GM23338 (cell line): ENCODE measurements at regions not wholly inside any gene's neighbourhood (a gene's known extent, or its start where the extent isn't known, plus 50 kb on each side); places are given as distances from the start of the nearest gene placed in this dataset.

Experiments used
- ATAC-seq: fragments of 200-7000 bp; cut with Tn5 transposase; 3 replicates; pipeline ENCODE4 v1.9.1; 2020
- DNase-seq: peaks from one replicate; pipeline ENCODE4 v3.0.0-alpha.2; 2015; ENCODE audit warnings: low spot score
- H2AFZ ChIP-seq: fragments of 200-600 bp; sonication (generic); 2 replicates; pipeline ENCODE4 v1.8.0; 2016; ENCODE audit warnings: antibody characterized with exemption, mild to moderate bottlenecking, moderate library complexity
- H3F3A ChIP-seq: fragments of 200-600 bp; sonication (generic); replicated peaks from 2 replicates; pipeline ENCODE4 v1.8.0; 2017; ENCODE audit warnings: antibody characterized with exemption, mixed run types, low read depth
- H3K27ac ChIP-seq: fragments of 200-600 bp; sonication (generic); 2 replicates; pipeline ENCODE4 v1.6.1; 2016; ENCODE audit warnings: low read depth
- H3K27me3 ChIP-seq: fragments of 200-600 bp; sonication (generic); 2 replicates; pipeline ENCODE4 v1.8.0; 2016; ENCODE audit warnings: mild to moderate bottlenecking, mixed run types, moderate library complexity; ENCODE audit not compliant: insufficient read depth
- H3K36me3 ChIP-seq: fragments of 200-600 bp; sonication (generic); 2 replicates; pipeline ENCODE4 v1.8.0; 2016; ENCODE audit warnings: mild to moderate bottlenecking; ENCODE audit not compliant: insufficient read depth
- H3K4me1 ChIP-seq: fragments of 200-600 bp; sonication (generic); 2 replicates; pipeline ENCODE4 v1.8.0; 2016; ENCODE audit warnings: mild to moderate bottlenecking, moderate library complexity; ENCODE audit not compliant: insufficient read depth
- H3K4me2 ChIP-seq: fragments of 200-600 bp; sonication (generic); 2 replicates; pipeline ENCODE4 v1.7.1; 2017; ENCODE audit warnings: mixed run types
- H3K4me3 ChIP-seq: fragments of 200-600 bp; sonication (generic); 2 replicates; pipeline ENCODE4 v1.6.1; 2016; ENCODE audit warnings: mixed run types
- H3K79me2 ChIP-seq: fragments of 200-600 bp; sonication (generic); replicated peaks from 2 replicates; pipeline ENCODE4 v1.8.0; 2017; ENCODE audit warnings: mild to moderate bottlenecking; ENCODE audit not compliant: insufficient read depth
- H3K9me2 ChIP-seq: fragments of 200-600 bp; sonication (generic); 2 replicates; pipeline ENCODE4 v1.8.0; 2017; ENCODE audit not compliant: insufficient read depth
- H4K20me1 ChIP-seq: fragments of 200-600 bp; sonication (generic); replicated peaks from 2 replicates; pipeline ENCODE4 v1.8.0; 2017; ENCODE audit warnings: mild to moderate bottlenecking; ENCODE audit not compliant: insufficient read depth
- H3K27ac Mint-ChIP-seq: 2 replicates; pipeline ENCODE4 v1.8.0; 2020; ENCODE audit warnings: inconsistent platforms, mild to moderate bottlenecking, moderate library complexity, mixed read lengths
- H3K27me3 Mint-ChIP-seq: 3 replicates; pipeline ENCODE4 v1.8.0; 2022; ENCODE audit warnings: low read depth, mild to moderate bottlenecking, moderate library complexity, mixed read lengths, inconsistent platforms; ENCODE audit not compliant: insufficient read depth, poor library complexity
- H3K36me3 Mint-ChIP-seq: 3 replicates; pipeline ENCODE4 v1.8.0; 2021; ENCODE audit warnings: low read depth, mild to moderate bottlenecking, inconsistent platforms, moderate library complexity, mixed read lengths
- H3K4me1 Mint-ChIP-seq: 3 replicates; pipeline ENCODE4 v1.8.0; 2020; ENCODE audit warnings: mild to moderate bottlenecking, inconsistent platforms, mixed read lengths
- H3K4me3 Mint-ChIP-seq: 3 replicates; pipeline ENCODE4 v1.8.0; 2021; ENCODE audit warnings: moderate library complexity, mild to moderate bottlenecking, inconsistent platforms, mixed read lengths
- H3K9me3 Mint-ChIP-seq: 3 replicates; pipeline ENCODE4 v1.8.0; 2020; ENCODE audit warnings: moderate library complexity, mild to moderate bottlenecking, inconsistent platforms, mixed read lengths
- CREB1 ChIP-seq: fragments of 250-450 bp; sonication (Bioruptor Pico); IDR thresholded peaks from 2 replicates; pipeline ENCODE4 v1.5.0; 2020; ENCODE audit warnings: low read depth, mild to moderate bottlenecking, moderate library complexity
- EZH2 ChIP-seq: fragments of 200-600 bp; sonication (generic); IDR thresholded peaks from one replicate; pipeline ENCODE4 v1.8.0; 2017; ENCODE audit warnings: antibody characterized with exemption, mild to moderate bottlenecking, low read depth; ENCODE audit not compliant: unreplicated experiment
- EZH2phosphoT487 ChIP-seq: fragments of 200-600 bp; sonication (generic); IDR thresholded peaks from one replicate; pipeline ENCODE4 v1.8.1; 2018; ENCODE audit warnings: antibody characterized with exemption; ENCODE audit not compliant: unreplicated experiment
- JUNB ChIP-seq: IDR thresholded peaks from one replicate; pipeline ENCODE4 v1.6.1; 2016; ENCODE audit warnings: antibody characterized with exemption; ENCODE audit not compliant: unreplicated experiment
- NANOG ChIP-seq: IDR thresholded peaks from 2 replicates; pipeline ENCODE4 v1.6.1; 2016; ENCODE audit warnings: antibody characterized with exemption, borderline replicate concordance
- POLR2AphosphoS5 ChIP-seq: IDR thresholded peaks from 2 replicates; pipeline ENCODE4 v1.6.1; 2016; ENCODE audit warnings: antibody characterized with exemption, low read depth
- STAT1 ChIP-seq: IDR thresholded peaks from one replicate; pipeline ENCODE4 v1.6.1; 2016; ENCODE audit warnings: antibody characterized with exemption; ENCODE audit not compliant: unreplicated experiment
- ZNF114 ChIP-seq: fragments of 250-450 bp; sonication (Bioruptor Pico); IDR thresholded peaks from 2 replicates; pipeline ENCODE4 v1.5.0; 2020; ENCODE audit warnings: mild to moderate bottlenecking, moderate library complexity
- ZNF331 ChIP-seq: fragments of 250-450 bp; sonication (Bioruptor Pico); IDR thresholded peaks from 2 replicates; pipeline ENCODE4 v1.5.0; 2020; ENCODE audit warnings: low read depth, mild to moderate bottlenecking, moderate library complexity
- TF ChIP-seq, protein P1 (sequence below): IDR thresholded peaks from one replicate; pipeline ENCODE4 v1.6.1; 2018; ENCODE audit warnings: antibody characterized with exemption; ENCODE audit not compliant: unreplicated experiment
- TF ChIP-seq, protein P2 (sequence below): IDR thresholded peaks from 2 replicates; pipeline ENCODE4 v1.6.1; 2016; ENCODE audit warnings: antibody characterized with exemption
- TF ChIP-seq, protein P3 (sequence below): fragments of 250-450 bp; sonication (Bioruptor Pico); IDR thresholded peaks from 2 replicates; pipeline ENCODE4 v1.5.0; 2020; ENCODE audit warnings: mild to moderate bottlenecking, moderate library complexity
- TF ChIP-seq, protein P4 (sequence below), 2 experiments: fragments of 200-600 bp in 1 of 2; sonication (generic) in 1 of 2; conservative IDR thresholded peaks; 2 replicates each; pipeline versions ENCODE4 v1.5.1 to v1.6.1; 2016 to 2017; ENCODE audit warnings: antibody characterized with exemption in 2 of 2, low read depth in 2 of 2, mild to moderate bottlenecking in 2 of 2, moderate library complexity in 1 of 2

DNA sequence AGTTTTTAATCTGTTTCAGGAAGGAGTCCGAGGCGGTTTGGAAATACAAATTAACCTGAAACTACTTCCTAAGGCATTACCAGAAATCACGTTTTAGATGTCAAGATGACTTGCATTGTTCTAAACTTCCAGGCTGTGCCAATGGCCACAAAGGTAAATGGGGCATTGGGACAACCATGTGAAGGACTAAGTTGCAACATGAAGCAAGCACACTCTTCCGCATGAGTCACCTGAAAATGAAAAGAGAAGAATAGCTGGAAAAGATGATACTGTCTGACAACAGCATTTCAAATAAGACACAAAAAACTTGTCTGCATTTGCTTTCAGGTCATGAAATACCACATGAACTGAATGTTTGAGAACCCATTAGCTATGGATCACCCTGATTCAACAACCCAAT, 262.1 kb downstream of the AHR start:
- H3K27me3 Mint-ChIP-seq, result peaks cover 2% of the 10 kb centered on the region
- H3K36me3 ChIP-seq, result no peaks in the 10 kb centered on the region
- no peak overlapping the region for H3K4me3 ChIP-seq
- H3K4me1 Mint-ChIP-seq, result no peaks in the 10 kb centered on the region
- no peaks in the 10 kb centered on the region for H4K20me1 ChIP-seq
- no peak overlapping the region for H3K4me2 ChIP-seq
- TF ChIP-seq POLR2AphosphoS5, result no peak
- no peak for TF ChIP-seq CREB1
- TF ChIP-seq ZNF114 (CRISPR knock-in tag), result no peak
- TF ChIP-seq, protein P1, sequence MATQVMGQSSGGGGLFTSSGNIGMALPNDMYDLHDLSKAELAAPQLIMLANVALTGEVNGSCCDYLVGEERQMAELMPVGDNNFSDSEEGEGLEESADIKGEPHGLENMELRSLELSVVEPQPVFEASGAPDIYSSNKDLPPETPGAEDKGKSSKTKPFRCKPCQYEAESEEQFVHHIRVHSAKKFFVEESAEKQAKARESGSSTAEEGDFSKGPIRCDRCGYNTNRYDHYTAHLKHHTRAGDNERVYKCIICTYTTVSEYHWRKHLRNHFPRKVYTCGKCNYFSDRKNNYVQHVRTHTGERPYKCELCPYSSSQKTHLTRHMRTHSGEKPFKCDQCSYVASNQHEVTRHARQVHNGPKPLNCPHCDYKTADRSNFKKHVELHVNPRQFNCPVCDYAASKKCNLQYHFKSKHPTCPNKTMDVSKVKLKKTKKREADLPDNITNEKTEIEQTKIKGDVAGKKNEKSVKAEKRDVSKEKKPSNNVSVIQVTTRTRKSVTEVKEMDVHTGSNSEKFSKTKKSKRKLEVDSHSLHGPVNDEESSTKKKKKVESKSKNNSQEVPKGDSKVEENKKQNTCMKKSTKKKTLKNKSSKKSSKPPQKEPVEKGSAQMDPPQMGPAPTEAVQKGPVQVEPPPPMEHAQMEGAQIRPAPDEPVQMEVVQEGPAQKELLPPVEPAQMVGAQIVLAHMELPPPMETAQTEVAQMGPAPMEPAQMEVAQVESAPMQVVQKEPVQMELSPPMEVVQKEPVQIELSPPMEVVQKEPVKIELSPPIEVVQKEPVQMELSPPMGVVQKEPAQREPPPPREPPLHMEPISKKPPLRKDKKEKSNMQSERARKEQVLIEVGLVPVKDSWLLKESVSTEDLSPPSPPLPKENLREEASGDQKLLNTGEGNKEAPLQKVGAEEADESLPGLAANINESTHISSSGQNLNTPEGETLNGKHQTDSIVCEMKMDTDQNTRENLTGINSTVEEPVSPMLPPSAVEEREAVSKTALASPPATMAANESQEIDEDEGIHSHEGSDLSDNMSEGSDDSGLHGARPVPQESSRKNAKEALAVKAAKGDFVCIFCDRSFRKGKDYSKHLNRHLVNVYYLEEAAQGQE, result no peak
- TF ChIP-seq, protein P2, sequence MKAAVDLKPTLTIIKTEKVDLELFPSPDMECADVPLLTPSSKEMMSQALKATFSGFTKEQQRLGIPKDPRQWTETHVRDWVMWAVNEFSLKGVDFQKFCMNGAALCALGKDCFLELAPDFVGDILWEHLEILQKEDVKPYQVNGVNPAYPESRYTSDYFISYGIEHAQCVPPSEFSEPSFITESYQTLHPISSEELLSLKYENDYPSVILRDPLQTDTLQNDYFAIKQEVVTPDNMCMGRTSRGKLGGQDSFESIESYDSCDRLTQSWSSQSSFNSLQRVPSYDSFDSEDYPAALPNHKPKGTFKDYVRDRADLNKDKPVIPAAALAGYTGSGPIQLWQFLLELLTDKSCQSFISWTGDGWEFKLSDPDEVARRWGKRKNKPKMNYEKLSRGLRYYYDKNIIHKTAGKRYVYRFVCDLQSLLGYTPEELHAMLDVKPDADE, result no peak
- TF ChIP-seq, protein P3, sequence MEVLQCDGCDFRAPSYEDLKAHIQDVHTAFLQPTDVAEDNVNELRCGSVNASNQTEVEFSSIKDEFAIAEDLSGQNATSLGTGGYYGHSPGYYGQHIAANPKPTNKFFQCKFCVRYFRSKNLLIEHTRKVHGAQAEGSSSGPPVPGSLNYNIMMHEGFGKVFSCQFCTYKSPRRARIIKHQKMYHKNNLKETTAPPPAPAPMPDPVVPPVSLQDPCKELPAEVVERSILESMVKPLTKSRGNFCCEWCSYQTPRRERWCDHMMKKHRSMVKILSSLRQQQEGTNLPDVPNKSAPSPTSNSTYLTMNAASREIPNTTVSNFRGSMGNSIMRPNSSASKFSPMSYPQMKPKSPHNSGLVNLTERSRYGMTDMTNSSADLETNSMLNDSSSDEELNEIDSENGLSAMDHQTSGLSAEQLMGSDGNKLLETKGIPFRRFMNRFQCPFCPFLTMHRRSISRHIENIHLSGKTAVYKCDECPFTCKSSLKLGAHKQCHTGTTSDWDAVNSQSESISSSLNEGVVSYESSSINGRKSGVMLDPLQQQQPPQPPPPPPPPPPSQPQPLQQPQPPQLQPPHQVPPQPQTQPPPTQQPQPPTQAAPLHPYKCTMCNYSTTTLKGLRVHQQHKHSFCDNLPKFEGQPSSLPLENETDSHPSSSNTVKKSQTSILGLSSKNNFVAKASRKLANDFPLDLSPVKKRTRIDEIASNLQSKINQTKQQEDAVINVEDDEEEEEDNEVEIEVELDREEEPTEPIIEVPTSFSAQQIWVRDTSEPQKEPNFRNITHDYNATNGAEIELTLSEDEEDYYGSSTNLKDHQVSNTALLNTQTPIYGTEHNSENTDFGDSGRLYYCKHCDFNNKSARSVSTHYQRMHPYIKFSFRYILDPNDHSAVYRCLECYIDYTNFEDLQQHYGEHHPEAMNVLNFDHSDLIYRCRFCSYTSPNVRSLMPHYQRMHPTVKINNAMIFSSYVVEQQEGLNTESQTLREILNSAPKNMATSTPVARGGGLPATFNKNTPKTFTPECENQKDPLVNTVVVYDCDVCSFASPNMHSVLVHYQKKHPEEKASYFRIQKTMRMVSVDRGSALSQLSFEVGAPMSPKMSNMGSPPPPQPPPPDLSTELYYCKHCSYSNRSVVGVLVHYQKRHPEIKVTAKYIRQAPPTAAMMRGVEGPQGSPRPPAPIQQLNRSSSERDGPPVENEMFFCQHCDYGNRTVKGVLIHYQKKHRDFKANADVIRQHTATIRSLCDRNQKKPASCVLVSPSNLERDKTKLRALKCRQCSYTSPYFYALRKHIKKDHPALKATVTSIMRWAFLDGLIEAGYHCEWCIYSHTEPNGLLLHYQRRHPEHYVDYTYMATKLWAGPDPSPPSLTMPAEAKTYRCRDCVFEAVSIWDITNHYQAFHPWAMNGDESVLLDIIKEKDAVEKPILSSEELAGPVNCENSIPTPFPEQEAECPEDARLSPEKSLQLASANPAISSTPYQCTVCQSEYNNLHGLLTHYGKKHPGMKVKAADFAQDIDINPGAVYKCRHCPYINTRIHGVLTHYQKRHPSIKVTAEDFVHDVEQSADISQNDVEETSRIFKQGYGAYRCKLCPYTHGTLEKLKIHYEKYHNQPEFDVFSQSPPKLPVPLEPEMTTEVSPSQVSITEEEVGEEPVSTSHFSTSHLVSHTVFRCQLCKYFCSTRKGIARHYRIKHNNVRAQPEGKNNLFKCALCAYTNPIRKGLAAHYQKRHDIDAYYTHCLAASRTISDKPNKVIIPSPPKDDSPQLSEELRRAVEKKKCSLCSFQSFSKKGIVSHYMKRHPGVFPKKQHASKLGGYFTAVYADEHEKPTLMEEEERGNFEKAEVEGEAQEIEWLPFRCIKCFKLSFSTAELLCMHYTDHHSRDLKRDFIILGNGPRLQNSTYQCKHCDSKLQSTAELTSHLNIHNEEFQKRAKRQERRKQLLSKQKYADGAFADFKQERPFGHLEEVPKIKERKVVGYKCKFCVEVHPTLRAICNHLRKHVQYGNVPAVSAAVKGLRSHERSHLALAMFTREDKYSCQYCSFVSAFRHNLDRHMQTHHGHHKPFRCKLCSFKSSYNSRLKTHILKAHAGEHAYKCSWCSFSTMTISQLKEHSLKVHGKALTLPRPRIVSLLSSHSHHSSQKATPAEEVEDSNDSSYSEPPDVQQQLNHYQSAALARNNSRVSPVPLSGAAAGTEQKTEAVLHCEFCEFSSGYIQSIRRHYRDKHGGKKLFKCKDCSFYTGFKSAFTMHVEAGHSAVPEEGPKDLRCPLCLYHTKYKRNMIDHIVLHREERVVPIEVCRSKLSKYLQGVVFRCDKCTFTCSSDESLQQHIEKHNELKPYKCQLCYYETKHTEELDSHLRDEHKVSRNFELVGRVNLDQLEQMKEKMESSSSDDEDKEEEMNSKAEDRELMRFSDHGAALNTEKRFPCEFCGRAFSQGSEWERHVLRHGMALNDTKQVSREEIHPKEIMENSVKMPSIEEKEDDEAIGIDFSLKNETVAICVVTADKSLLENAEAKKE, result no peak
- TF ChIP-seq EZH2phosphoT487, result no peak
- no peak for TF ChIP-seq STAT1
- TF ChIP-seq ZNF331 (CRISPR knock-in tag), result no peak
- no peak for TF ChIP-seq JUNB
- TF ChIP-seq EZH2, result no peak
- TF ChIP-seq NANOG, result no peak
- TF ChIP-seq, protein P4, sequence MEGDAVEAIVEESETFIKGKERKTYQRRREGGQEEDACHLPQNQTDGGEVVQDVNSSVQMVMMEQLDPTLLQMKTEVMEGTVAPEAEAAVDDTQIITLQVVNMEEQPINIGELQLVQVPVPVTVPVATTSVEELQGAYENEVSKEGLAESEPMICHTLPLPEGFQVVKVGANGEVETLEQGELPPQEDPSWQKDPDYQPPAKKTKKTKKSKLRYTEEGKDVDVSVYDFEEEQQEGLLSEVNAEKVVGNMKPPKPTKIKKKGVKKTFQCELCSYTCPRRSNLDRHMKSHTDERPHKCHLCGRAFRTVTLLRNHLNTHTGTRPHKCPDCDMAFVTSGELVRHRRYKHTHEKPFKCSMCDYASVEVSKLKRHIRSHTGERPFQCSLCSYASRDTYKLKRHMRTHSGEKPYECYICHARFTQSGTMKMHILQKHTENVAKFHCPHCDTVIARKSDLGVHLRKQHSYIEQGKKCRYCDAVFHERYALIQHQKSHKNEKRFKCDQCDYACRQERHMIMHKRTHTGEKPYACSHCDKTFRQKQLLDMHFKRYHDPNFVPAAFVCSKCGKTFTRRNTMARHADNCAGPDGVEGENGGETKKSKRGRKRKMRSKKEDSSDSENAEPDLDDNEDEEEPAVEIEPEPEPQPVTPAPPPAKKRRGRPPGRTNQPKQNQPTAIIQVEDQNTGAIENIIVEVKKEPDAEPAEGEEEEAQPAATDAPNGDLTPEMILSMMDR (conservative IDR thresholded peaks at IDR 0.05; ENCODE audit: low read depth in 2 of 2), result no peak
- no peaks in the 10 kb centered on the region for H3K9me2 ChIP-seq
- H3K4me3 Mint-ChIP-seq, result no peak overlapping the region
- H3K27me3 ChIP-seq, result no peaks in the 10 kb centered on the region
- H3K79me2 ChIP-seq, result no peaks in the 10 kb centered on the region
- no peaks in the 10 kb centered on the region for H3K36me3 Mint-ChIP-seq
- H3K4me1 ChIP-seq, result no peaks in the 10 kb centered on the region
- peak overlapping the region; percentile 80 for H2AFZ ChIP-seq
- H3F3A ChIP-seq, result no peaks in the 10 kb centered on the region
- no peak overlapping the region for H3K27ac Mint-ChIP-seq
- DNase-seq (no peak), ATAC-seq (no peak)
- H3K9me3 Mint-ChIP-seq, result 0 out of 3 replicates have a peak, but pooled peaks cover 3% of the 10 kb centered on the region
- no peak overlapping the region for H3K27ac ChIP-seq
